ENCODE measurements at regions not wholly inside any gene's neighbourhood (a gene's known extent, or its start where the extent isn't known, plus 50 kb on each side); places are given as distances from the start of the nearest gene placed in this dataset.

DNA sequence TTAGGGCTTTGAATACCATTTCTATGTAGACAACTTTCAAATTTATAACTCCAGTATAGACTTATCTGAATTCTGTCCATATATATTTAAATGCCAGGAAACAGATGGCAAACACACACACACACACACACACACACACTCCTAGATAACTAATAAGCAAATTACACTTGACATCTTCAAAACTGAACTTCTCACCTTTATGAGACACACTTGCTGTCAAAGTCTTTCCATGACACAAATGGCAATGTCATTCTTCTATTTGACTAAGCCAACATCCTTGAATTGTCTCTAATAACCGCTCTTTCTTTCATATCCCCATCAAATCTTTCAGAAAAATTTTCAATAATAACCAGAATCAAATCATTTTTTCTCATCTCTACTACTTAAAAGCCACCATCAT, 402.4 kb downstream of the PCDH18 start:
- CTCF ChIA-PET: no interaction called here
- DNase-seq (no peak), ATAC-seq (no peak)
- Histone ChIP-seq H3K4me1 (ENCODE audit: control insufficient read depth in 2 of 2, insufficient read depth in 2 of 2, low read length in 2 of 2) (no peaks in the 10 kb centered on the region), H3K9me3 (ENCODE audit: control insufficient read depth in 2 of 3, low read length in 3 of 3) (no peaks in the 10 kb centered on the region), H3K36me3 (ENCODE audit: control insufficient read depth in 2 of 3, insufficient read depth in 3 of 3, low read length in 3 of 3) (no peaks in the 10 kb centered on the region), H3K27ac (ENCODE audit: low read depth, low read length) (no peak overlapping the region), H3K4me3 (ENCODE audit: low read length) (no peak overlapping the region), H3K27me3 (ENCODE audit: control insufficient read depth in 2 of 2, insufficient read depth in 2 of 2, low read length in 2 of 2) (no peaks in the 10 kb centered on the region)
- Mint-ChIP-seq H3K9me3 (peaks cover 0 to 21% (median 0%) of the 10 kb centered on the region in 11 donors), H3K27ac (no peak overlapping the region), H3K27me3 (no peaks in the 10 kb centered on the region), H3K36me3 (no peaks in the 10 kb centered on the region), H3K4me1 (no peaks in the 10 kb centered on the region), H3K4me3 (no peak overlapping the region)
- POLR2A ChIA-PET: no interaction called here
- intact Hi-C loops (cut with micrococcal nuclease): no loop called here

DNA sequence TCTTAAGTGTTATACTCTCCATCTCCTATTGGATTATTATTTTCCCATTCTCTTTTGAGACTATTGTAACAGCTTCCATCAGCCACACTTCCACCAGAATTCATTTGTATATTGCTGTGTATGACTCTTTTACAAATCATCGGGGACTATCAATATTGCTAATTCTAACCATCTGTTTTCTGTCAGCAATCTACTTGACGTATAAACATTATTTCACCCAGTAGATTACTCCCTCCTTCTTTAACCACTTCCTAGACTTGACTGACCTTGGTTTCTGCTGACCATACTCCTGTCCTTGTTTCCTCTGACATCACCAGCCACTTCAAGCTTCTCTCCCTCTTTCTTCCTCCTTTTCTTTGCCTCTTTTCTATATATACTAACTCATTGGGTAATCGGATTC, 402.9 kb downstream of the PCDH18 start:
- Mint-ChIP-seq H3K27ac (no peak overlapping the region), H3K9me3 (peaks cover 0 to 21% (median 0%) of the 10 kb centered on the region in 11 donors), H3K4me1 (no peaks in the 10 kb centered on the region), H3K27me3 (no peaks in the 10 kb centered on the region), H3K36me3 (no peaks in the 10 kb centered on the region), H3K4me3 (no peak overlapping the region)
- DNase-seq (no peak), ATAC-seq (no peak)
- no peaks in the 10 kb centered on the region for H3K9me3 ChIP-seq (ENCODE audit: control insufficient read depth in 2 of 3, low read length in 3 of 3)
- ChIA-PET CTCF (no interaction called here), POLR2A (no interaction called here)
- no peaks in the 10 kb centered on the region for H3K27me3 ChIP-seq (ENCODE audit: control insufficient read depth in 2 of 2, insufficient read depth in 2 of 2, low read length in 2 of 2)
- intact Hi-C loops (cut with micrococcal nuclease): no loop called here
- H3K4me1 ChIP-seq (ENCODE audit: control insufficient read depth in 2 of 2, insufficient read depth in 2 of 2, low read length in 2 of 2): no peaks in the 10 kb centered on the region
- H3K36me3 ChIP-seq (ENCODE audit: control insufficient read depth in 2 of 3, insufficient read depth in 3 of 3, low read length in 3 of 3): no peaks in the 10 kb centered on the region
- H3K4me3 ChIP-seq (ENCODE audit: low read length): no peak overlapping the region
- H3K27ac ChIP-seq (ENCODE audit: low read depth, low read length): no peak overlapping the region

DNA sequence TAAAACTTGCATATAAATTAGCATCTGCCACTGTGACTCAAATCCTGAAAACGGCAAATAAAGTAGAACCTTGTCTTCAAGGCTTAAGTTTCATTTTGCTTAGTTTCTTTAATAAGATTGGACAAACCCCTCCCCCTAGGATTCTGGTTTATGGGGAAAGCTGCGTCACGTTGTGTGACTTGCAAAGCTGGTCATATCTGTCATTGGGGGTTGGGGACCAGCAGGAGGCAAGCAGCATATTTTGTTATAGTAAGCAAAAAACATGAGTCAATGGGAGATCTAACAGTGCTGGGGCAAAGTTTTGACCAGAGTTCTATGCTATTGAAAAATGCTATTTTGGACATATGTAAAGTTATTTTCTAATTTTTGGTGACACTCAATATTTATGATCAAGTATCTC, 407.3 kb downstream of the PCDH18 start:
- Histone ChIP-seq H3K27ac (ENCODE audit: low read depth, low read length) (no peak overlapping the region), H3K36me3 (ENCODE audit: control insufficient read depth in 2 of 3, insufficient read depth in 3 of 3, low read length in 3 of 3) (no peaks in the 10 kb centered on the region), H3K9me3 (ENCODE audit: control insufficient read depth in 2 of 3, low read length in 3 of 3) (no peaks in the 10 kb centered on the region), H3K27me3 (ENCODE audit: control insufficient read depth in 2 of 2, insufficient read depth in 2 of 2, low read length in 2 of 2) (no peaks in the 10 kb centered on the region), H3K4me3 (ENCODE audit: low read length) (no peak overlapping the region), H3K4me1 (ENCODE audit: control insufficient read depth in 2 of 2, insufficient read depth in 2 of 2, low read length in 2 of 2) (no peaks in the 10 kb centered on the region)
- Mint-ChIP-seq H3K36me3 (no peaks in the 10 kb centered on the region), H3K27me3 (no peaks in the 10 kb centered on the region), H3K4me3 (no peak overlapping the region), H3K27ac (no peak overlapping the region), H3K4me1 (no peaks in the 10 kb centered on the region), H3K9me3 (peaks cover 0 to 17% (median 2%) of the 10 kb centered on the region in 11 donors)
- POLR2A ChIA-PET: no interaction called here
- ATAC-seq (no peak), DNase-seq (no peak)
- intact Hi-C loops (cut with micrococcal nuclease): loop anchor here in 1 of 2 donors (2.0 kb wide), 1 partner anchor 966 kb away; no protein-coding TSS in a partner anchor
- CTCF ChIA-PET: no interaction called here

DNA sequence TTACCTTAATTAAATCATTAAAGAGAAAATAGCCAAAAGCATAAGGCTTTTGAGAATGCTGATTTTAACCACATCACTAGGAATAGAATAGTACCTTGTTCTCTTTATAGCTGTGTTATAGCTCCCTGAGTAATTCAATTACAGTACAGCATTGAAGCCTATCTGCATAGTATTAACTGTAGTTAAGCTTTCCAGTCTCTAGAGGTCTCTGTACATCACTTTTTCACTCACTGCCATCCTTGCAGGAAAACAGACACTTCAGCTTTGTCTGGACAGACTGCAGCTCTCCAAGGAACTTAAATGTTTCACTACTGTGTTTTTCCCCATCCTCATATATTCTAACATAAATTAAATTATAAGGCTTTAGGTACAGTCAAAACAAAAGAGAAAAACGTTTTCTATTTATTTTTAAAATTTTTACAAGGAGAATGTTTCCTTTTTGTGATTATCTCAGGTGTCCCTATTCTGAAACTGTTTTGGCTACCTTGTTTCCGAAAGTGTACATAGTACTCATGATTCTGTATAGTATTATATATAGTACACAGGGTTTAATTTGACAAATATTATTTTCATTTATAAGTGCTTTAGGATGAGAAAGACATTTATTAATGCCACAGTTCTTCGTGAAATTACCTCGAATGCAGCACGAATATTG, 407.9 kb downstream of the PCDH18 start:
- Histone ChIP-seq H3K4me1 (ENCODE audit: control insufficient read depth in 2 of 2, insufficient read depth in 2 of 2, low read length in 2 of 2) (no peaks in the 10 kb centered on the region), H3K9me3 (ENCODE audit: control insufficient read depth in 2 of 3, low read length in 3 of 3) (no peaks in the 10 kb centered on the region), H3K36me3 (ENCODE audit: control insufficient read depth in 2 of 3, insufficient read depth in 3 of 3, low read length in 3 of 3) (no peaks in the 10 kb centered on the region), H3K27me3 (ENCODE audit: control insufficient read depth in 2 of 2, insufficient read depth in 2 of 2, low read length in 2 of 2) (no peaks in the 10 kb centered on the region), H3K4me3 (ENCODE audit: low read length) (no peak overlapping the region), H3K27ac (ENCODE audit: low read depth, low read length) (no peak overlapping the region)
- Mint-ChIP-seq H3K27me3 (no peaks in the 10 kb centered on the region), H3K4me1 (no peaks in the 10 kb centered on the region), H3K27ac (no peak overlapping the region), H3K9me3 (peaks cover 0 to 12% (median 1%) of the 10 kb centered on the region in 11 donors), H3K36me3 (no peaks in the 10 kb centered on the region), H3K4me3 (no peak overlapping the region)
- intact Hi-C loops (cut with micrococcal nuclease): loop anchor here in 1 of 2 donors (2.0 to 5.0 kb wide), 2 partner anchors 738 to 966 kb away; no protein-coding TSS in a partner anchor
- POLR2A ChIA-PET: no interaction called here
- ATAC-seq: no peak
- CTCF ChIA-PET: no interaction called here
- DNase-seq: no peak

DNA sequence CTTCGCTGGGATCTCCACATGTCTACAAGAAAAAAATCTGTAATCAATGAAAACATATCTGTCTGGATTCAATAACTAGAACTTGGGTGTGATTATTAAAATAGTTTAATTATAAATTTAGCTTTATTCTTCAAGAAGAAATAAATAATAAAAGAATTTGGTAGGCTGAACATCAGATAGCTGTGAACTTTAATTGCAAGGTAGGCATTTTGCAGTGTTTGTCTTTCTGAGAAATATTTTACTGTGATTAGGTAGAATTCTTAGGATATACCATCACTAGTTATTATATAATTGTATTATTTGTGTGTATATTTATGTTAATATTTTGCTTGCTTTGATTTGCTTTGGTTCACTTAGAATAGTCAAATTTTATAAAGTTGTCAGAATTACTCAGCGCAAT, 409.4 kb downstream of the PCDH18 start:
- no peaks in the 10 kb centered on the region for H3K36me3 ChIP-seq (ENCODE audit: control insufficient read depth in 2 of 3, insufficient read depth in 3 of 3, low read length in 3 of 3)
- ChIA-PET CTCF (no interaction called here), POLR2A (no interaction called here)
- H3K27ac ChIP-seq (ENCODE audit: low read depth, low read length): no peak overlapping the region
- DNase-seq: no peak
- ATAC-seq: no peak
- no peaks in the 10 kb centered on the region for H3K36me3 Mint-ChIP-seq
- no peak overlapping the region for H3K4me3 Mint-ChIP-seq
- H3K27me3 Mint-ChIP-seq: no peaks in the 10 kb centered on the region
- H3K4me1 Mint-ChIP-seq: peaks cover 0 to 1% (median 0%) of the 10 kb centered on the region in 7 donors
- H3K9me3 ChIP-seq (ENCODE audit: control insufficient read depth in 2 of 3, low read length in 3 of 3): no peaks in the 10 kb centered on the region
- no peak overlapping the region for H3K4me3 ChIP-seq (ENCODE audit: low read length)
- H3K27me3 ChIP-seq (ENCODE audit: control insufficient read depth in 2 of 2, insufficient read depth in 2 of 2, low read length in 2 of 2): no peaks in the 10 kb centered on the region
- H3K9me3 Mint-ChIP-seq: peaks cover 0 to 12% (median 0%) of the 10 kb centered on the region in 11 donors
- H3K4me1 ChIP-seq (ENCODE audit: control insufficient read depth in 2 of 2, insufficient read depth in 2 of 2, low read length in 2 of 2): no peaks in the 10 kb centered on the region
- H3K27ac Mint-ChIP-seq: no peak overlapping the region
- intact Hi-C loops (cut with micrococcal nuclease): loop anchor here in 1 of 2 donors (5.0 kb wide), 1 partner anchor 739 kb away; no protein-coding TSS in a partner anchor

DNA sequence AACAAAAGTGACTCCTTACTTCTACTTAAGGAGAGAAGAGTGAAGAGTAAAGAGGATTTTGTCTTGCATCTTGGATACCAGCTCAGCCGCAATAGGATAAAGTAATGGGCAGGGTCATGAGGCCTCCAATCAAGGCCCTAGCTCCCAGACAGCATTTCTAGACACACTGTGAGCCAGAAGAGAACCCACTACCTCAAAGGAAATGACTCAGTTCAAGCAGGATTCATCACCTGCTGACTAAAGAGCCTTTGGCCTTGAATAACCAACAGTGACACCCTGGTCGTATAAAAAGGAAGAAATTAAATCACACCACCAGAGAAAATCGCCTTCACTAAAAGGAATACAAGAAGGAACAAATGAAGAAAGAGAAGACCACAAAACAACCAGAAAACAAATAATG, 416.1 kb downstream of the PCDH18 start:
- DNase-seq: no peak
- H3K9me3 Mint-ChIP-seq: peaks cover 0 to 21% (median 4%) of the 10 kb centered on the region in 11 donors
- ChIA-PET POLR2A (no interaction called here), CTCF (no interaction called here)
- H3K4me1 ChIP-seq (ENCODE audit: control insufficient read depth in 2 of 2, insufficient read depth in 2 of 2, low read length in 2 of 2): no peaks in the 10 kb centered on the region
- no peak overlapping the region for H3K27ac ChIP-seq (ENCODE audit: low read depth, low read length)
- H3K4me3 Mint-ChIP-seq: no peak overlapping the region
- H3K4me1 Mint-ChIP-seq: peaks cover 0 to 1% (median 0%) of the 10 kb centered on the region in 7 donors
- no peaks in the 10 kb centered on the region for H3K36me3 ChIP-seq (ENCODE audit: control insufficient read depth in 2 of 3, insufficient read depth in 3 of 3, low read length in 3 of 3)
- H3K27me3 Mint-ChIP-seq: no peaks in the 10 kb centered on the region
- no peak for ATAC-seq
- no peaks in the 10 kb centered on the region for H3K27me3 ChIP-seq (ENCODE audit: control insufficient read depth in 2 of 2, insufficient read depth in 2 of 2, low read length in 2 of 2)
- intact Hi-C loops (cut with micrococcal nuclease): no loop called here
- H3K36me3 Mint-ChIP-seq: no peaks in the 10 kb centered on the region
- no peak overlapping the region for H3K4me3 ChIP-seq (ENCODE audit: low read length)
- no peak overlapping the region for H3K27ac Mint-ChIP-seq
- no peaks in the 10 kb centered on the region for H3K9me3 ChIP-seq (ENCODE audit: control insufficient read depth in 2 of 3, low read length in 3 of 3)

DNA sequence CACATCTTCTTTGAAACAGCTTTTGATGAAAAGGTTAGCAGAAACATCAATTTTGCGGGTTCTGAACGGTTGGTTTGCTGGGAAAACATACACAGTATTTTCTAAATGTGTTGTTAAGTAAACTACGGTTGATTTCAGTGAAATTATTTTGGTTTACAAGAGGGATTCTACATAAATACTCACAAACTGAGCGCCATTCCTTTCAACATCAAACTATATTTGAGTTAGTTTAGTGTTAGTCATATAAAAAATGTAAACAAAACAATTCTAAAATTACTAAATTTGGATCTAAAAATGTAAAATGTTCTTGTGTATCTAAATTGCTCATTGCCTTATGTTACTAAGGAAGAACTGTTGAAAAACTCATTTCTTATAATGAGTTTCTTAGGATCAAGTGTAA, 425.6 kb downstream of the PCDH18 start:
- Histone ChIP-seq H3K36me3 (ENCODE audit: control insufficient read depth in 2 of 3, insufficient read depth in 3 of 3, low read length in 3 of 3) (no peaks in the 10 kb centered on the region), H3K27ac (ENCODE audit: low read depth, low read length) (no peak overlapping the region), H3K4me3 (ENCODE audit: low read length) (no peak overlapping the region), H3K27me3 (ENCODE audit: control insufficient read depth in 2 of 2, insufficient read depth in 2 of 2, low read length in 2 of 2) (no peaks in the 10 kb centered on the region), H3K9me3 (ENCODE audit: control insufficient read depth in 2 of 3, low read length in 3 of 3) (no peaks in the 10 kb centered on the region), H3K4me1 (ENCODE audit: control insufficient read depth in 2 of 2, insufficient read depth in 2 of 2, low read length in 2 of 2) (no peaks in the 10 kb centered on the region)
- H3K27me3 Mint-ChIP-seq: no peaks in the 10 kb centered on the region
- H3K4me1 Mint-ChIP-seq: no peaks in the 10 kb centered on the region
- intact Hi-C loops (cut with micrococcal nuclease): no loop called here
- CTCF ChIA-PET: no interaction called here
- ATAC-seq (no peak), DNase-seq (no peak)
- POLR2A ChIA-PET: no interaction called here
- no peak overlapping the region for H3K27ac Mint-ChIP-seq
- peaks cover 0 to 10% (median 0%) of the 10 kb centered on the region in 11 donors for H3K9me3 Mint-ChIP-seq
- no peak overlapping the region for H3K4me3 Mint-ChIP-seq
- no peaks in the 10 kb centered on the region for H3K36me3 Mint-ChIP-seq

Measured in naive thymus-derived CD4-positive, alpha-beta T cell (primary cell).